GM21390 (cell line): ENCODE measurements at regions not wholly inside any gene's neighbourhood (a gene's known extent, or its start where the extent isn't known, plus 50 kb on each side); places are given as distances from the start of the nearest gene placed in this dataset.

Source experiments
- ATAC-seq: cut with Tn5 transposase; IDR thresholded peaks from one replicate; pipeline ENCODE4 v1.9.1; 2021; ENCODE audit not compliant: unreplicated experiment

- ATAC-seq = no peak
These were observed 92.2 kb downstream of the PLCE1 start for GRCh38 chr10:94085766-94086437.

DNA sequence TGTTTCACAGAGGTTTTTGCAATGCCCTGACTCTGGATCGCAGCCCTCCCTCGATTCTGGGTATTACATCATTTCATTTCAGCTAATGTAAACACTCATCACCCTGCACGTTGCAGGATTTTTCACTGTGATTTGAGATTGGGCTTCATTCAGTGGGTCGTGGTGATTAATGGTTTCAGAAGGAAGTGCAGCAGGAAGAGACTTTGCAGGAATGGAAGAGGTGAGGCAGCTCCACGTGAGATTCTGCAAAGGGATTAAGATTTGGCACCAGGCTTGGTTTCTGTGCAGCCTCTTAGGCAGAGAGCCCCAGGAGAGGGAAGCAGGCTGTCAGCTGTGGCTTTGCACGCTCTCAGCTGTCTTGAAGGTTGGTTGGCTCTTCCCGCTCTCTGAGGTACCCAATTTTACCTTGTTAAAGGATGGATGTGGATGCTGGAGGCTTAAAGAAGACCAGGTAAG is 95.2 kb downstream of the PLCE1 start:
- no peak for ATAC-seq

DNA sequence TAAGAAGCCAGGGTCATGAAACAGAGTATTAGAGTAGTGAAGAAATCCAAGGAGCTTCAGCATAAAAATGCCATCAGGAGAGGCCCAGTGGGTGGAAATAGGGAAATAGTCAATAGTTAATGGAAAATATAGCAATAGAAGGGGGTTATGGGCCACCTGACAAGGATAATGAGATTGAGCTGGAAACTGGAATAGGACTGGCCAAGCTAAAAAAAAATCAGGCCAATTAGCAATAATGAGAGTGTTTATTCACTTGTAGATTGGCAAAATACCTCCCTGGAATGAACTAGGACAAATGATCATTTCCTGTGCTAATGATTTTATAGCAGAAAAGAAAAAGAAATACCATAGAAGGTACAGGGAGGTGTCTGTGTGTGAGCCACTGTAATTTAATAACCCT is 97.9 kb downstream of the PLCE1 start:
- no peak for ATAC-seq

GRCh38 chr10:94092848-94093247 is 99.1 kb downstream of the PLCE1 start:
- no peak for ATAC-seq

DNA sequence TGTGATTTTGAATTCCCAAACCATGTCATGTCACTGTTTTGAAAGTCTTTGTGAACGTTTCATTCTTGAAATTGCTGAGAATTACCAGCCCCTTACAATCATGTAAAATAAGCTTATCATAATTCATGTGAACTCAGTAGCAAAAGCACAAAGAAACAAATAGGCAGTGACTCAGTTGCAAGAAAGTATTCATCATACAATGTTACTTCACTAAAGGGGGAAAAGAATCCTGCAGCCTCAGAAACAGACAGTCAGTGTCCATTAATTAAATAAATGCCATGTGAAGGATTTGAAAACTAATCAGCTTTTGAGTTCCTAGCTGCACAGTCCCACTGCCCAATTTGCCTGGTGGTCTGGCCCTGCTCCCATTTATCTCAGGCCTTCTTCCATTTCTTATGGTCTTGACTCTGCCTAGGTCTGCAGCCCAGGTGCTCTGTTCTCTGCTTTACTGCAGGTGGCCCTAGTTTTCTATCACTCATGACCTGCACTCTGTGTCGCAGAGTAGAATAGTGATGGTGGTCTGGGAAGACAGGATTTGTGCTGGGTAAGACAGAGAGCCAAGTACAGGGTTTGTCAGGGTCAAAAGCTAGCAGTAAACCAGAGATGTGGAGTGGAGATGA is 99.7 kb downstream of the PLCE1 start:
- no peak for ATAC-seq

GRCh38 chr10:94094540-94094939 is 100.8 kb downstream of the PLCE1 start:
- ATAC-seq = no peak

GRCh38 chr10:94097656-94098055 is 103.9 kb downstream of the PLCE1 start:
- no peak for ATAC-seq

GRCh38 chr10:94098896-94099295 is 105.2 kb downstream of the PLCE1 start:
- ATAC-seq = no peak

- no peak for ATAC-seq
These were observed 108.2 kb downstream of the PLCE1 start for GRCh38 chr10:94101894-94102293.

DNA sequence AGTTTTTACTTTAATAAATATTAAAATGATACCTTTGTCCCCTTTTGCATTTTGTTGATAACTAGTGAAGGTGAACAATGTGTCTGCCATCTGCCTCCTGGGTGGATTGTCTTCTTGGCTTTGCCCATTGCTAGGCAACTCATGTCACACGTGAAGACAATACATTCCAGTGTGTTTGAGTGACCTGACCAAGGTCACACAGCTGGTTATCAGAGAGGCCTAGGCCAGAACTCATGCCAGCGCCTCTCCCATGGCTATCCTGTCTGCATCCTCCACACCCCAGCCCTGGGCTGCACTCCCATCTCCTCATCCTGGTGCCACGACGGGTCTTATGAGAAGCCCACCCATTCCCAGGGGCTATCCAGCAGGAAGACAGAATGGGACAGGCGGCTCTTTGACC is 108.7 kb downstream of the PLCE1 start:
- ATAC-seq = no peak

DNA sequence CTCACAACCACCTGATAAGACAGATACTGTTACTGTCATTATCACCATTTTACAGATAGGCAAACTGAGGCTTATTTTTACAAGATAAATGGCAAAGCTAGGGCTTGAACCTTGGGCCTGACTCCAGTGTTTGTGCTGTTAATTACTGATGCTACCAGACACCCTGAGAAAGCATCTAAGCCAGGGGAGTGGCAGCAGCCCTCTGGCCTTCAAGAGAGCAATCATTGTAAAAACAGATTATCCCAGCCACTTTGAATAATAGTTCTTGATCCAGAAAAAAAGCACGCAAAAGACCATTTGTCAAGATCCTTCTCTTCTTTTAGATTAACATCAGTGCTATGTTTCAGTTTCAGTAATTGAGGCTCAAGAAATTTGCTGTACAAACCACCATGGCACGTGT is 109.5 kb downstream of the PLCE1 start:
- ATAC-seq = no peak

GRCh38 chr10:94103801-94104221 is 110.1 kb downstream of the PLCE1 start:
- no peak for ATAC-seq

DNA sequence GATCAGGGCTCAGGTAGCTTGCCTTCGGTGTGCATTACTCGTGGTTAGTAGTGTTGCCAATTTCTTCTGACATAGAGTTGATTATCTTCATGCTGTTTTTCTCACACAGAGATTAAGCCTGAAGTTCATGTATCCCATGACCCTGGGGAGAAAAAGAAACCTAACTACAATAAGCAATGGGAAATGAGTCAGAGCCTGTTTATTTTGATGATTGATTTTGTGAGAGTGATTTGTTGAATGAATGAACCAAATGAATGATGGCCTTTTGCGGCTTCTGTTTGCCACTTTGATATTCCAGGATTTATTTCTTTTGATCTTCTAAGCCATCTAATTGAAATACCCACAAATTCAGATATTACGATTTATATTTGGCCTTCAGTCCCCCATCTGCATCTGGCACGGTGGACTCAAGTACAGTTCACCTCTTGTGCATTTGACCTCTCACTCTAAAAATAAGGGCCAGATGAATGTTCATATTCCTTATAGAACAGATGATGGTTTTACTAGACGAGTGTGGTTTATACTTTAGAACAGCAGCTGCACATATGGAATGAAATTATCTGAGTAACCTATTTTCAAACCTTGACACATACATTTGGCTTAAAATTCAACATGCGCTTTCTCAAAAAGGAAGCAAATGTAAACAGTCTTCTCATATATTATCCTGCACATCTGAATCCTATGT is 110.7 kb downstream of the PLCE1 start:
- ATAC-seq = no peak

DNA sequence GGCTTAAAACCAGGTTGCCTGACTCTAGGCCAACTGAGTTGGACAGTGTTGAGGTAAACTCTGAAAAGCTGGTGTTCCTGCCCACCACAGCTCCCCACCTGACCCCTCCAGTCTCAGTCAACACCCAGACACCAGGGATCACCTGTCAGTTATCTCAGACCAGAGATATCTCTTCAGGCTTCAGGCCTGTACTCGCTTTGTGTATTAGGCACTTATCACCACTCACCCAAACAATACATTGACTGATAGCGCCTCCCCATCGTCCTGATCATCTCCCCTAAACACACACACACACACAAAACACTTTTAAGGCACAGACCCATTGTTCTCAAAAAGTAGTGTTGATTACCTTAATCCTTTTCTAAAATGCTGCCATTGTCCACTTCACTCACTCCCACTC is 111.5 kb downstream of the PLCE1 start:
- ATAC-seq = no peak

GRCh38 chr10:94107191-94107590 is 113.5 kb downstream of the PLCE1 start:
- no peak for ATAC-seq

DNA sequence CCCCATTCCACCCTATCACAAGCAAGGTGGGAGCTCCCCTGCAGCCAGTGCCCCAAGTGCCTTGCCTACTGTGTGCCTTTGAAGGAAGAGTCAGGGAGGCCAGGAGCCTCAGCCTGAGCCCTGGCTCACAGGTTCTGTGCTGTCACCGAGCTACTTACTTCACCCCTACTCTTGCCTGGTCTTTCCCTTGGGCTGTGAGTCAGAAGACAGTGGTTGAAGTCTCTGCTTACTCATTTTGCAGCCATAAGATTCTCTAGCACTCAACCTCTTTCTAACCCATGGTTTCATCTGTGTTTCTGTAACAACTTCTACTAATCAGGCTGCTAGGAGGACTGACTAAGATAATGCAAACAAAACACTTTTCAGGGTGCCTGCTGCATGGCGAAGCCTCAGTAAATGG is 114.5 kb downstream of the PLCE1 start:
- no peak for ATAC-seq

- ATAC-seq = no peak
These were observed 117.6 kb downstream of the PLCE1 start for GRCh38 chr10:94111367-94111766.

- ATAC-seq = no peak
These were observed 118.6 kb downstream of the PLCE1 start for GRCh38 chr10:94112321-94112720.

DNA sequence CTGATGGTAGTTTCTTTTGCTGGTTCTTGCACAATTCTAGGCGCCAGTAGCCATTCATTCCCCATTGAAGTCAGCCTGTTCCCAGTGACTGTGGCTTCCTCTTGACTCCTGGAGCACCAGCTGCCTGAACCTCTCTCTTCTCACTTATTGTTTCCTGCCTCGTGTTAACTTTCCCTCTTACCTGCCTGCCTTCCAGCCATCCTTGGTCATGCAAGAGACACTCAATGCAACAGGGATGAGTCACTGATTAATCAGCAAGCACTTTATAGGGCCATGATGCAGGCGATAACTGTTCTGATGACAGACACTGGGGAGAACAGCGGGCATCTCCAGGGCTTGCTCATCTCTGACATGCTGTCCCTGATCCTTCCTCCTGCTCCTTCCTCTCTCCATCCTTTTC is 122.0 kb downstream of the PLCE1 start:
- ATAC-seq = no peak

GRCh38 chr10:94116848-94117247 is 123.1 kb downstream of the PLCE1 start:
- no peak for ATAC-seq

- ATAC-seq = no peak
These were observed 128.5 kb downstream of the PLCE1 start for GRCh38 chr10:94122211-94122610.

- ATAC-seq = no peak
These were observed 129.7 kb downstream of the PLCE1 start for GRCh38 chr10:94123258-94123995.
